ENCODE measurements at regions not wholly inside any gene's neighbourhood (a gene's known extent, or its start where the extent isn't known, plus 50 kb on each side); places are given as distances from the start of the nearest gene placed in this dataset.

DNA sequence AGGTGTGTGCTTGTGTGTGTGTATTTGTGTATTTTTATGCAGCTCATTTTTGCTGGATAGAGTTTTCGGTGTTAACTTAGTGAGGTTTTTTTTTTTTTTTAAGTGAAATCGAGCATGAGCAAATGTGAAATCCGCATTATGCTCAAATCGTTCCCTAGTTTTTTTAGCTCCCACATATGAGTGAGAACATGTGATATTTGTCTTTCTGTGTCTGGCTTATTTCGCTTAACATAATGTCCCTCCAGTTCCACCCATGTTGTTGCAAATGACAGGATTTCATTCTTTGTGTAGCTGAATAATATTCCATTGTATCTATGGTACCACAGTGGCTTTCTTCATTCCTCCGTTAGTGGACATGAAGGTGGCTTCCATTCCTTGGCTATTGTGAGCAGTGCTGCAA lies 1103.3 kb upstream of the EEF2KMT start:
- TF ChIP-seq POLR2A (IDR thresholded peaks at IDR 0.05): no peak
- TF ChIP-seq, protein P1, sequence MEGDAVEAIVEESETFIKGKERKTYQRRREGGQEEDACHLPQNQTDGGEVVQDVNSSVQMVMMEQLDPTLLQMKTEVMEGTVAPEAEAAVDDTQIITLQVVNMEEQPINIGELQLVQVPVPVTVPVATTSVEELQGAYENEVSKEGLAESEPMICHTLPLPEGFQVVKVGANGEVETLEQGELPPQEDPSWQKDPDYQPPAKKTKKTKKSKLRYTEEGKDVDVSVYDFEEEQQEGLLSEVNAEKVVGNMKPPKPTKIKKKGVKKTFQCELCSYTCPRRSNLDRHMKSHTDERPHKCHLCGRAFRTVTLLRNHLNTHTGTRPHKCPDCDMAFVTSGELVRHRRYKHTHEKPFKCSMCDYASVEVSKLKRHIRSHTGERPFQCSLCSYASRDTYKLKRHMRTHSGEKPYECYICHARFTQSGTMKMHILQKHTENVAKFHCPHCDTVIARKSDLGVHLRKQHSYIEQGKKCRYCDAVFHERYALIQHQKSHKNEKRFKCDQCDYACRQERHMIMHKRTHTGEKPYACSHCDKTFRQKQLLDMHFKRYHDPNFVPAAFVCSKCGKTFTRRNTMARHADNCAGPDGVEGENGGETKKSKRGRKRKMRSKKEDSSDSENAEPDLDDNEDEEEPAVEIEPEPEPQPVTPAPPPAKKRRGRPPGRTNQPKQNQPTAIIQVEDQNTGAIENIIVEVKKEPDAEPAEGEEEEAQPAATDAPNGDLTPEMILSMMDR (IDR thresholded peaks at IDR 0.05 in 4 of 5, conservative IDR thresholded peaks at IDR 0.05 in 1 of 5): no peak
